HFF-Myc (cell line): ENCODE measurements at regions not wholly inside any gene's neighbourhood (a gene's known extent, or its start where the extent isn't known, plus 50 kb on each side); places are given as distances from the start of the nearest gene placed in this dataset.

Experiments used
- DNase-seq: peaks from one replicate; pipeline ENCODE4 v3.0.0-alpha.2; 2011; ENCODE audit warnings: low read depth; ENCODE audit errors: extremely low read depth
- H3K4me3 ChIP-seq: replicated peaks from 2 replicates; pipeline ENCODE4 v1.5.1; 2011; ENCODE audit warnings: low read depth, mild to moderate bottlenecking, control low read depth, low read length
- CTCF ChIP-seq: IDR thresholded peaks from 2 replicates; pipeline ENCODE4 v1.5.1; 2012; ENCODE audit warnings: mild to moderate bottlenecking, low read depth, low read length, control low read depth; ENCODE audit errors: missing control alignments

- DNase-seq: no peak
- no peak overlapping the region for H3K4me3 ChIP-seq
- TF ChIP-seq CTCF: no peak
Observed at GRCh38 chr6:130758813-130759212, 68.4 kb upstream of the SMLR1 start.

DNA sequence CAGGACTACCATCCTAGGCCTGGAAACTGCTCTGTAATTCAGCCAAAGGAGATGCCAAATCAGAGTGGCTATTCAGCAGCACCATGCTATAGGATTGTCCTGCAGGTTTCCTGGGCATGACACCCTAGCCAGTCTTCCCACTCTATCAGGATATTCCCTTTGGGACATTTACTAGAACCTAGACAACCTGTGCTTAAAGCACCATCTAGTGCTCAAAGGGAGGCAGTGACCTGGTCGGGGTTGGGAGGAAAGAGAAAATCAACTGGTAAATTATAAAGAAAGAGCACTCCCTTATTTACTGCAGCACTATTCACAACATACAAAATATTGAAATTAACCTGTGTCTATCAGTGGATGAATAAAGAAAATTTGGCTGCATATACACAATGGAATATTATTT is 67.2 kb upstream of the SMLR1 start:
- TF ChIP-seq CTCF: peak; percentile 74
- DNase-seq: peak; percentile 30
- H3K4me3 ChIP-seq: no peak overlapping the region

DNA sequence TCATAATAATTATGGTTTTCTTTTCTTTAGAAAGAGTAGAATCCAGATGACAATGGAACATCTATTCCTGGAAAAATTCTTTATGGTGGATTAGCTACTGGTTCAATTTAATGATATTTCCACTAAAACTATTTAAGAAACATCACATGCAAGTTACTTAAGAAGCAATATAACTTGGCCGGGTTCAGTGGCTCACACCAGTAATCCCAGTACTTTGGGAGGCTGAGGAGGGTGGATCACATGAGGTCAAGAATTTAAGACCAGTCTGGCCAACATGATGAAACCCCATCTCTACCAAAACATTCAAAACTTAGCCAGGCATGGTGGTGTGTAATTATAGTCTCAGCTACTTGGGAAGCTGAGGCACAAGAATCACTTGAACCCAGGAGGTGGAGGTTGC is 65.9 kb upstream of the SMLR1 start:
- no peak for DNase-seq
- no peak overlapping the region for H3K4me3 ChIP-seq
- no peak for TF ChIP-seq CTCF

- no peak for TF ChIP-seq CTCF
- no peak overlapping the region for H3K4me3 ChIP-seq
- no peak for DNase-seq
Observed at GRCh38 chr6:130765181-130765727, 62.0 kb upstream of the SMLR1 start.

DNA sequence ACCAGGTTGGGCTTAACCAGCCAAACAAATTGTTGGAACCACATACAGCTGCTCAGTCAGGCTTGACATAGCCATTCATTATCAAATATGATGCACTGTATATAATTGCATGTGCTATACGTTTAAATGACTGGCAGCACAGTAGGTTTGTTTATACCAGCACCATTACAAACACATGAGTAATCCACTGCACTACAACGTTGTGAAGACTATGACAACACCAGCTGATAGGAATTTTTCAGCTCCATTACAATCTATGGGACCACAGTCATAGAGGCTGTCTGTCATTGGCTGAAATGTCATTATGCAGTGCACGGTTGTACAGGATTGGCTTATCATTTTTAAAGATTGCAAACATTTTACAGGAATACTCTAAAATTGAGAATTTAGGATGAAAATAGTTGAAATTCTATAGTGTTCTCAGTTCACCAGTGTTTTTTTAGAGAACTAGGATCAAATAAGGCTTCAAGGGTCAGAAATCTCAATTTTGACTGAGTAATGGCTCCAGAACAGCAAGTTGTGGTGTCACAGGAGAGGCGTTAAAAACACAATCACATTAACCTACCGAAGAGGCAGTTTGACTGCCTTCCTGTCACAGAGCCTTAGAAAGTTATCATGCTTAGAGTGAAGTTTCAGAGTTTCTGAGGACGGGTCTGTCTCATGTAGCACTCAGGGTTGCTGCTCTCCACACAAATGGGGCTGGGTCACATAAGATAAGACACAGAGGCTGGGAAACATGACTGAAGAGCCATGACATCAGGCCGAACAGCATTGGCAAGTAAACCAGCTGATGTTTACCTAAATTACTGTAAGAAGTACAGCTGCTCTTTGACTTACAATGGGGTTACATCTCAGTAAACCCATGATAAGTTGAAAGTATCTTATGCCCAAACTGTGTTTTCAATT is 60.7 kb upstream of the SMLR1 start:
- no peak for TF ChIP-seq CTCF
- no peak for DNase-seq
- no peak overlapping the region for H3K4me3 ChIP-seq

DNA sequence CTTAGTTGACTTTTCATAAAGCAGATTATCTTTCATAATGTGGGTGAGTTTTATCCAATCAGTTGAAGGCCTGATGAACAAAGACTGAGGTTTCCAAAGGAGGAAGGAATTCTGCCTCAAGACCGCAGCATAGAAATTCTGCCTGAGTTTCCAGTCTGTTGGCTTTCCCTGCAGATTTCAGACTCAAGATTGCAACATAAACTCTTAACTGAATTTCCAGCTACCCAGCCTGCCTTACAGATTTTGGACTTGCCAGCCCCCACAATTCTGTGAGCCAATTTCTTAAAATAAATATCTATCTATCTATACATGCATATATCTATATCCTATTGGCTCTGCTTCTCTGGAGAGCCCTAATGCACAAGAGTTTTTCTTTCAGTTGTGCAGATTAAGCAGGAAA is 57.3 kb upstream of the SMLR1 start:
- no peak overlapping the region for H3K4me3 ChIP-seq
- TF ChIP-seq CTCF: no peak
- DNase-seq: no peak
